ELR (cell line): ENCODE measurements at regions not wholly inside any gene's neighbourhood (a gene's known extent, or its start where the extent isn't known, plus 50 kb on each side); places are given as distances from the start of the nearest gene placed in this dataset.

Experiments
- DNase-seq: peaks from one replicate; pipeline ENCODE4 v3.0.0-alpha.2; 2015; ENCODE audit warnings: low read depth

DNA sequence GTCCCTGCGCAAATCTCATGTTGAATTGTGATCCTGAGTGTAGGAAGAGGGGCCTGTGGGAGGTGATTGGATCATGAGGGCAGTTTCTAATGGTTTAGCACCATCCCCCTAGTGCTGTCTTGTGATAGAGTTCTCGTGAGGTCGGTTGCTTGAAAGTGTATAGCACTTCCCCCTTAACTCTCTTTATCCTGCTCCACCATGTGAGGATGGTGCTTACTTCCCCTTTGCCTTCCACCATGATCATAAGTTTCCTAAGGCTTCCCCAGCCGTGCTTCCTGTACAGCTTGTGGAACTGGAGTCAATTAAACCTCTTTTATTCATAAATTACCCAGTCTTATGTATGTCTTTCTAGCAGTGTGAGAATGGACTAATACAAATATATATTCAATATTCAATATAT is 303.7 kb upstream of the SEL1L start:
- DNase-seq, result no peak

DNA sequence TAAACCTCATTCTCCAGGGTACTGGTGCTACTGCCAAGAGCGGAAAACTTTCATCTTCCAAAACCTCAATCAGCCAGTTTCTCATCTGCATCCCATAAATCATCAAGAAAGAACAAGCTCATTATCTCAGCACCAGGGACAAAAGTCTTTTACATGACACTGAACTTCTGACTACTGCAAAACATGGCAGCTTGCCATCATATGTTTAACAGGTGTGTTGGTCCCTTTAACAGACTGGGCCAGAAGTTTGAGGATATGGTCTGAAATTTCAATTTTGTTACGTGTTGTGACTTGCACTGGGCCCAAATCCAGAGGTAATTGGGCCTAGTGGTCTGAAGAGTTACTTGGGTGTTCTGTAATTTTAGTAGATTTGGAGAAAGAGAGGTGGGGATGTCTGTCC is 305.4 kb upstream of the SEL1L start:
- DNase-seq, result no peak

DNA sequence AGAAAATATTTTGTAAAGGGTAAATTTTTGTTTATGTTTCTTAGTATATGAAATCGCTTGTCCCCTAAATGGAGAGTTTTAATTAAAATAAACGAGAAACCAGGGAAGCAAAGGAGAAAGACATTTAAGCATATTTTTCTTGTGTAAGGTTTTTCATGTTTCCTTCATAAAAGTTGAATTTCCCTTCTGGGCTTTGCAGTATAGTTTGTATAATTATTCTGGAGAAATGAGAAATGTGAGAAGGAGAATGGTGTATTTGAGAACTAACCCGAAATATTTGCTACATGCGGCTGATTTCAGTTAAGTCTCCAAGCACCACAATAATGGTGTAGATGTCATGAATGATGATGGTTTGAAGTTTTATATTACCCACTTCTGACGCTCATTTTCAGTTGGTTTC is 307.7 kb upstream of the SEL1L start:
- DNase-seq, result no peak

DNA sequence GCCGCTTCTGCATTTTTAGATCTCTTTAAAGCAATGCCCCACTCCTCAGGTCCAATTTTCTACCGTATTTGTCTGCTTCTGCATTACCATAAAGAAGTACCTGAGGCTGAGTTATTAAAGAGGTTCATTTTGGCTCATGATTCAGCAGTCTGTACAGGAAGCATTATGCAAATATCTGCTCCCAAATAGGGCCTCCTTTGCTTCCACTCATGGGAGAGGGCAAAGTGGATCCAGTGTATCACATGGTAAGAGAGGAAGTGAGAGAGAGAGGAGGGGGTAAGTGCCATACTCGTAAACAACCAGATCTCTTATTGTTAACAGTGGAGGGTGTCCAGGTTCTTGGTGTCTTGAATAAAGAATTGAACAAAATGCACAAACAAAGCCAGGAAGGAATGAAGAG is 316.1 kb upstream of the SEL1L start:
- no peak for DNase-seq

DNA sequence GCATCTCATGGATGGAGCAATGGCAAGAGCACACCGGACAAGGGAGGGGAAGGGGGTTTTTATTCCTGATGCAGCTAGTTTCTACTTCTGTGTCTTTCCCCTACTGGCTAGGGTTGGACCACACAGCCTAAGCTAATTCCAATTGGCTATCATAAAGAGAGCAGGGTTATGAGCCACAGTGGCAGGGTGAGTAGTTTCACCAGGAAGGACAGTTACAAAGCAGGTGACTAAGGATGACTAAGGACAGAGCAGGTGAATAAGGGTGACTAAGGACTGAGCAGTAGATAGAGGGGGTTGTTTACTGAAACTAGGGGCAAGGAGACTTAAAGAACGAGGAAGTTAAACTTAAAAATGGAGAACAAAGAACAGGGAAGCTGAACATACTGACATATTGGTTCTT is 321.4 kb upstream of the SEL1L start:
- DNase-seq, result no peak

DNA sequence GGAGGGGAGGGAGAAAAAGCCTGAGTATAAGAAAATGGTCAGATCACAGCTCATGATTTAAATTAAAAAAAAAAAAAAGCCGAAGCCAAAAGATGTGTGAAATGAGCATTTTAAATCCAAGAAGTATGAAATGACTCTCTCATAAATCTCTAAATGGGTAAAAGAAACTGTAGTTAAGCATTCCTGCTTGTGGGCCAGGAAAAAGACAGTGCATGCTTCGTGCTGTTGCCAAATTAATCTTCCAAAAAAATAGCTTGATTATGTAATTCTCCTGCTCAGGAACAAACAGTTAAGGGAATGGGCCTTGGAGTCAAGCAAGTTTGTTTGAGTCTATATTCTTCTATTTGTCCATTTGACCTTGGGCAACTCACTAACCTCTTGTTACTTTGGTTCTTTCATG is 325.4 kb upstream of the SEL1L start:
- DNase-seq, result no peak

DNA sequence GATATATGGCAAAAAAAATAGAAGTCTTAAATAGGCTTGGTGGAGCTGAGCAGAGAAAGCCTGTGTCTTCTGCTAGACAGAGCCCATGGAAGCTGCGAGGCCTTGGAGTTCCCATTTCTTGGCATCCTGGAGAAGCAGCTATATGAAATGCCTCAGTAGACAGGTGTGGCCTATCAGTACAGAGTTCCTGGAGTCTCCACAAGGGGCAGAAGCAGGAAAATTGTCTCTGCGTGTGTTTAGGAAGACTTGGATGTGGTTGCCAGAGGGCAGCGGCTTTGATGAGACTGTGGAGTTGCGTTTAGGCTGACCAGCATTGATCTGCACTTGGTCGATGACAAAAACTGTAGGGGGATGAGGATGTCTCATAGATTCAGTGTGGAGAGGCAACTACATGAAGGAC is 334.5 kb upstream of the SEL1L start:
- DNase-seq, result no peak

DNA sequence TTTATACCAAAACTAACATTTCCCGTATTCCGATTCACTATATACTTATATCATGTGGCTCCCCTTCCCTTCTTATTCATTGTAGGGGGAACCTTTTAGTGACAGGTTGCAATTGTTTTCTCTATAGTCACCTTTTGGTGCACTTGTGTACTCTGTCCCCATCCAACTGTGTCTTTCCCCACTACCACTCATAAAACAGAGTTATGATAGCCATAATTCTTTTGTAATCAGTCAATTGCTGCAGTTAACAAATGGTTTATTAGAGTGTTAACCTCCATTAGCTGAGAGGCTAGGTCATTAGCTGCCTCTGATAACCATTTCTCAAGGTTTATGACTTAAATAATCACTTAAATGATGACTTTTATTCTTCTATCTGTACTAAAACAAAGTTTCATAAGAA is 338.1 kb upstream of the SEL1L start:
- no peak for DNase-seq

DNA sequence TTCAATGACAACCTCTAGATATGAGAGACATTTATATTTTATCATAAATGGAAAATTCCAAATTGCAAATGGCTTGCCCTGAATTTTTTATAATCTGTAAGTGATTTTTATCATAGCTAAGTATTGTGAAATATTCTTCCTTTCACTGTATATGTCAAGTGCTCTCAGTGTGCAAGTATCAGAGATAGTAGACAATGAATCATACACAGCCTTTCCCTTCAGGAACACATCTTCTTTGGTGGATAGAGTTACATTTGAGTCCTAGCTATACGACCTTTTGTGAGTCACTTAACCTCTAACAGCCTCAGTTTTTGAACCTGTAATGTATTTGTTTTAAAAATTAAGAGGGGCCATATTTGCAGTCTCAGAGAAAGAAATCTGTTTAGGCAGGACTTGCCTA is 350.7 kb upstream of the SEL1L start:
- no peak for DNase-seq

DNA sequence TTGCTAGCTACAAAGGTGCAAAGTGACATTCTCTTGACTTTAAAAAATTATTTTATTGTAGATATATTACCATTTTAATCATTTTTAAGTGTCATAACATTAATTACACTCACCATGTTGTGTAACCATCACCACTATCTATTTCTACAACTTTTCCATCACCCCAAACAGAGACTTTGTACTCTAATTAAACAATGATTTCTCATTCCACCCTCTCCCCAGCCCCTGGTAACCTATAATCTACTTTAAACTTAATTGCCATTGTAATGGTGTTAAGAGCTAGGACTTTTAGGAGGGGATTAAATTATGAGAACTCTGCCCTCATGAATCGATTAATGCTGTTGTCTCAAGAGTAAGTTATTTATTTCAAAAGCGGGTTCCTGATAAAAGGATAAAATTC is 352.9 kb upstream of the SEL1L start:
- DNase-seq, result no peak

DNA sequence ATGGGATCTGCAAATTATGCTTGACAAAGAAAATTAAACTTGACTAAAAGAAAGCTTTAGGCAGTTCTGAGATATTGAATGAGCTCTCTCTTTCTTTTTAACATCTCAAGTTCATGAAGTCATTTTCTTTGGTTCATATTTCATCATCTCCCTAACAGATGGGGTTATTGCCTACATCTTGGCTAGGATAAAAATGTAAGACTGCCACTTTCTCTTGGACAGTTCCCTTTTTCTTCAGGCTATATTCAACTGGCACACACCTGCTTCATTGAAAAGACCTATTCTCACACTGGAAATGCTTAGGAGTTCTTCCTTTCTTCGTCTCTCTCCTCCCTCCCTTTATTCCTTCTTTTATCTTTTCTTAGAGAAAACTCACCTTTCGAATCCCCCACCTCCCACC is 355.9 kb upstream of the SEL1L start:
- no peak for DNase-seq

DNA sequence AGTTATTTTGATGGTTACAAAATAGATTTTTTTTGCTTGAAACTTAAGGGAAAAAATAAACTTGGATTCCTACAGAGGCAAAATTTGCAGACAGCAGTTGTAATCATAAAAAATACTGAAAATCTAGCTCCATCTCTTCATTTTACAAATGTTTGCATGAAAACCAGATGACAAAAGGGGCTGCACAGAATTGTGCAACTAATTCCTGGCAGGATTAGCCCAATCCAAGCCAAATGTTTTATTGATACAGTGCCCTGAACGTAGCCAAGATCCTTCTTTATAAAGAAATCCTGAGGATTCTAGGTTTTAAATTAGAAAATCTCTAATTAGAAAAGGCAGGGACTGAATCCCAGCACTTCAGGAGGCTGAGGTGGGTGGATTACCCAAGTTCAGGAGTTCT is 356.4 kb upstream of the SEL1L start:
- DNase-seq, result no peak

DNA sequence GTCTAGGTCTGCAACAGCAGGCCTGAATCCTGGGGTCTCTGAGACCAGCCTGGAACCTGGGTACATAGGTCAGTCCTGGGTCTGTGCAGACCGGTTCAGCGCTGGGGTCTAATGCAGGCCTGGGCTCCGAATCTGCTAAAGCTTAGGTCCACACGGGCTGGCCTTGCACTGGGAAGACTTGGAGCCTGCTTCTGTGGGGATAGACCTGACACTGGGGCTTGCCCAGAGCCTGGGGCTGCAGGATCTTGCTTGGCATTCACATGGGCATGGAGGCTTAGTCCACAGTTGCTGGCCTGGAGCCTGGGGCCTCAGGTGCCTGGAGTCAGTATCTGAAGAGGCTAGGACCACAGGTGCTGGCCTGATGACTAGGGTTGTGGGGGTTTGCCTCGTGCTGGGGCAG is 369.8 kb upstream of the SEL1L start:
- no peak for DNase-seq

DNA sequence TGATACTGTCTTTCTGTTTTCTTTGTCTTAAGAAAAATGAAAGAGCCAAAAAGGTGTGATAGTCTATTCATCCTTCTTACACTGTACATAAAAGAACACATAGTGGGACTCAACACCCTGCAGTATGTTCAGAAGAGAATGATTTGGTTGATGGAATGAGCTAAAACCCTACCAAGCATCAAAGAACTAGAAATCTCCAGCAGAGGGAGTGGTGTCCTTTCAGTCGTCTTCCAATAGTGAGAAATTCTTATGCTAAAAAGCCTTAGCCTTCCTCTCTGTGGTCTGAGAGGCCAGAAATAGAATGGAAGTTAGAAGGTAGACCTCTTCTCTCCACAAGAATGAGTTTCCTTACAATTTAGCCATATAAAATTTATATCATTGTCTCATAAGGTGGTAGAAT is 393.4 kb upstream of the SEL1L start:
- no peak for DNase-seq

DNA sequence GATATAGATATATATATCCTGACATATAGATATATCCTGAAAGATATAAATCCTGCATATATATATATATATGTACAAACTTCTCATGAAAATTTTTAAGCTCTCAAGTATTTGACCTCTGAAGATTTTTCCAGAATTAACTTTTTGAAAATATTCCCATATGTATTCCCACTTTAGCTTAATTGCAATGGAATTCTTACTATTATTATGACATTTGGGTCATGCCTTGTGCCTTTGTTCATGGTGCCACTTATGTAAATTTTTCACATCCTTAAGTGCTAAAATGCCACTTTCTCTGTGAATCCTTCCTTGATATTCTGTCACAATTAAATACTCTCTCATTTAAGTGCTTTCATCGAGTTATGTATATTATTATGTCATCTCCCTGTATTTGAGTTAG is 398.2 kb upstream of the SEL1L start:
- no peak for DNase-seq

DNA sequence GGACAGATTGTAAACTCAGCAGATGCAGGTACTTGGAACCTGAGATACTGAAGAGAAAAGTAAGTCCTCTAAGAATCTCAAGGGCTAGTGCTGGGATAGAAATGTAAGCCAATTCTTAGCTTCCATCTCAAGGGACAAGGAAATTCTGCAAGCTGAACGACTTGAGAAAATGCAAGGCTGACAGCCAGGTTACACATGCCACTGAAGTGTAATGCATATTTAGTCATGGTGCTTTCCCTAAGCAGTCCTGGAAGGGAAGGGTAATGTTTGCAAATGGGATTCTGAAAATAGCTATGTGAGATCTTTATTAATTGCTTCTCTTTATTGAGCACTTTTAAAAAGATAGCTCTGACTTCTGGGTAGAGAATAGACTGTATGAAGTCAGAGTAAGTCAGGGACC is 402.7 kb upstream of the SEL1L start:
- DNase-seq, result no peak

DNA sequence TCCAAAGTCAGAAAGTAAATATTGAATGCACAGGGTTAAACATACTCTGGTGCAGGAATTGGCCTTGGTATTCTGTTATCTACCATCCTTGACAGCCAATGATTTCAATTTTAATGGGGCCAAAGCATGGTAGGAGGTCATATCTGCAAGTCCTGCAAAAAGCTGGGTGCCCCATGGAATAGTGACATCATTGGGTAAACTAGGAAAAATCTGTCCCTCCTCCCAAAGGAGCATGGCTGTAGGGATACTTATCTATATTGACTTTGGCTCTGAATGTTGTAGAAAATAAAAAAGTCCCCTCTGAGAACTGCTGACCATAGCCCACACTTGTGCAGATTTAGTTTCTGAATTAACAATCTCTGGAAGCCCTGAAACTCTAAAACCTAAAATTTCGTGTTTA is 403.2 kb upstream of the SEL1L start:
- DNase-seq, result no peak

DNA sequence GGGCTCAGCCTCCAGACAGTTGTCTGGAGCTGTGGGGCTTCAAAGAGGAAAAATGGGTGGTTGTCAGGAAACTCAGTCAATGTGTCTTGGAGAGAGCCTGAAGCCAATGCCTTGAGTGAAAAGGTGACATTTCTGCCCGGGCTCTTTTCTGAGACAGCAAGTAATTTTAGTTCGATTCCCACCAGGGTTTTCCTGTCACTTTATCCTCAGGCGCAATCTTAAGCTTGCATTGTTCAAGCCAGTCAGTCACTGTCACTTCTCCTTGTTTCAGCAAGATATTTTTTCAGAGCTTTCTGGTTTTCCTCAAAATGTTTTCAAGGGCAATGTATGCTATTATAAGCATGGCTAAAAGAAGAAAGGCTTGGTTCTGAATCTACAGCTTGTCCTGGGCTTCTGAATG is 404.7 kb upstream of the SEL1L start:
- DNase-seq, result no peak

DNA sequence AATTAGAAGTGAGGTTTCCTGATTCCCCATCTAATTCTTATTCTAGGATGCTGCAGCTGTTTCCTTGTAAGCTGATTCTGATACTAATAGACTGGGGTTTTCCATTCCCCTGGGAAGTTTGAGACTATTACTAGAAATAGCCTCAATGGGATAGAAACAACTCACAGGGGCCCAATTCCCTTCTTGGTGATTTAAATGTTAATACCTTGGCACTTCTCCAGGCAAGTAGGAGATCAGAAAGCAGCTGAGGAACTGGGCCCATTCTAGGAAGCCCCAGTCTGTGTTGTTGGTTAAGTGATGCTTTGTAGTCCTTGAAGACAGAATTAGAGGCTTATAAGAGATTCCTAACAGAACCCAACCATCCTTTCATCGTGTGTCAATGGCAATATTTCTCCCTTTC is 407.0 kb upstream of the SEL1L start:
- DNase-seq, result no peak

DNA sequence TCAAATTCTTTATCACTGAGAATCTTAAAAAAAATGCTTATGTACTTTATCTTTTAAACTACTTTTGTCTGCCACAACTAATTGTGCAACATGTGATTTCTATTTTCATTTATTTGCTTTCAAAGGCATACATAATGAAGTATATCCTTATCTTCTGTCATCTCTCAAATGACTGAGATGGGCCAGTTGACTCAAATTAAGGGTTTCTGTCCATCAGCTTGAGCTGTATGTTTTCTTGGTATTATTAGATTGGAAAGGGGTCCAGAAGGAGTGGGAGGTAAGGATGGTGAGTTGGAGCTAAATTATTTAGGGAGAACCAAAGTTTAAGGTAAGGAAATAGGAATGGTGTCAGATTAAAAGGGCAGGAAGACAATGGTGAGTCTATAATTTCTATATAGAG is 408.4 kb upstream of the SEL1L start:
- DNase-seq, result no peak

DNA sequence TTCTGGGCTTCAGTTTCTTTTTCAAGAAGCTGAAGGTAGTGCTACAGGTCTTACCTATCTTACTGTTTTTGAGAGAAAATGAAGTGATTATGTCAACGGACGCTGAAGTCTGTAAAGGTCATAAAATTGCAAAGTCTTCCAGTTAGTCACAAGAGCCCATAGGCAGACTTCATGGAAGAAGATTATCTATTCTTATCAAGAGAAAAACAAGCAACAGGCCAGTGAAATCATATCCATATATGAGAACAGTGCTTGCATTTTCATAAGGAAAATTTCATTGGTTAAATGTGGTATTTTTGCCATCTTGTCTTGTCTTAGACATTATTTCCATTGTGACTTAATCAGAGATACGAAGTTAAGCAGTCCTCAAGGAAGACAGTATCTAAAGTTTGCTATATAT is 412.7 kb upstream of the SEL1L start:
- DNase-seq, result no peak

DNA sequence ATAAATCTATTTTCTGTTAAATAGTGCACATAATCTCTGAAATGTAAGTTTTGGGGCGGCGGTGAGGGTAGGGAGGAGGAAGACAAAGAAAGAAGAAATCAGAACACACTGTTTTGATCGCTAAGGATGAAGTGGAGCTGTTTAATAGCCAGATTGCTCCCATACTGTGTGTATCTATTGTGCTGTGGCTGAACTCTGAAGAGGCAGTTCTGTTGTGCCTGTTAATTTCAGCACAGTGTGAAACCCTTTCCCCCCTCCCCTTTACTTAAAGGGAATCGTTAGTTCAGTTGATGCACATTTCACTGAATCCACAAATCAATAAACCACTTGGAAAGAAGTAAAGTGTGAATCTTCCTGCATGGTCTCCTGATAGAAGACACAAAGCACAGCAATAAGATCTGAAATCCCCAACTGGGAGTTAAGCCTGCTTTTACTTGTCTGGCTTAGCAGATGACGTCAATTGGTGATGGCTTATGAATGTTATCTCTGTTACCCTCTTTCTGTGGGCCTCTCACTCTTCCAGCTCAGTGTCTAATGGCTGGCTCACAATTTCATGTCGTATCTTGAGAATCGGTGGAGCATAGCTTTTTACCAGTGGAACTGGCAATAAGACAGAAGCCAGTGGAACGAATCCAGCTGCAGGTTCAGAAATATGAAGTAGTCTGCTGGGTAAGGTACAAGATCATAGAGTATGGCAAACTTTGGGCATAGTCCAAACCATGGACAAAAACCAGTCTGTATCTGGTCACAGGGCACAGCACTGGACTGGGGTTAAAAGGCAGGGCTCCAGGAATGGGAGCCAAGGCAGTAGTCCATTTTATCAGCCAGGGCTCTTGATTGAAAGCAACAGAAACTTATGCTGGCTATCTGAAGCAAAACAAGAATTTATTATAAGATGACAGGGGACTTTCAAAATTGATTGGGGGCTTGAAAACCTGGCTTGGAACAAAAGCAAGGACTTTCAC is 413.5 kb upstream of the SEL1L start:
- no peak for DNase-seq

DNA sequence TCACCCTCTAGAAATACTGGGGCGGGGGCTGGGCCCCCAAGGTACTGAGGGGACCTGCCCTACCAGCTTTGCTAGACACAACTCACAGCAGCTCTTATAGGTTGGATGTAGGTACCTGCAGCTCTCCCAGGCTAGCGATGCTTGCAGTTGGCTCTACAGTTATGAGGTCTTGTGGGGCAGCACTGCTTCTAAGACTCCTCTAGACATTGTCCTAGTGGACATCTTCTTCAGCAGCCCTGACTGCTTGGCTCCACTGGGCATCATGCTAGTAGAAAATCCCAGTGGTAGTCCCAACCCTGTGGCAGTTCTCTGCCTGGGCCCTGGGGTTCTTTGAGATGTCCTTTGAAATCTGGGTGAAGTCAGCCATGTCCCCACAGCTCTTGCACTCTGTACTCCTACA is 419.3 kb upstream of the SEL1L start:
- DNase-seq, result no peak

DNA sequence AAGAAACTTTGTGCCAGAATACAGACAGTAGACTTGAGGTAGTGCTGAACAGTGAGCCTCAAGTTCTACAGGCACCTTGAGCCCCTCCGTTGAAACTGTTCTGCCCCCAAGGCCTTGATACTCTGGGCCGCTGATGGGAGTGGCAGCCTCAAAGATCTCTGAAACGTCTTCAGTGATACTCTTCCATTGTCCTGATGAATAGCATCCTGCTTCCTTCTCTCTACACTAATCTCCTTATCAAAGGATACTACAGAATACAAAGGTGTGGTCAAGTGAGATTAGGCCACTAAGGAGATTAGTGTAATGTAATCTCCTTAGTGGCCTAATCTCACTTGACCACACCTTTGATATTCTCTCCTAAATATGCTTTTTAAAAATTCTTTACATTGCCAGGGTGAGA is 419.8 kb upstream of the SEL1L start:
- no peak for DNase-seq
